ENCODE measurements at regions not wholly inside any gene's neighbourhood (a gene's known extent, or its start where the extent isn't known, plus 50 kb on each side); places are given as distances from the start of the nearest gene placed in this dataset.

DNA sequence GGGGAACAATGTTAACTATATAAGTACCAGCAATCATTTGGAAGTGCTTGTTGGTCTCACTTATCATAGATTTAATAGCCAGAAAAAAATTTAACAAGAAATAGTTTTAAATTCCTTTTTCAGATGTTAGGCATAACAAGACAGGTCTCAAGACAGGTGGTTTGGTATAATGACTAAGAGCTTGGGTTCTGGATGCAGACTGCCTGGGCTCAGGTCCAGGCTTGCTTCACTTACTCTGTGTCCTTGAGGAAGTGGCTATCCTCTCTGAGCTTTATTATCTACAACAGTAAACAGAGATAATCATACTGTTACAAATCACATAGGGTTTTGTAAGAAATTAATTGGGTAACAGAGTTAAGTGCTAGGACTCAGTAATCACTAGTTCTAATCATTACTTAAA is 338.0 kb upstream of the FLRT2 start:
- no peak overlapping the region for H3K27ac ChIP-seq
- H3K36me3 ChIP-seq: no peaks in the 10 kb centered on the region
- no peaks in the 10 kb centered on the region for H3K9me3 ChIP-seq
- H3K4me1 ChIP-seq: no peaks in the 10 kb centered on the region
- no peak overlapping the region for H3K4me3 ChIP-seq
- no peak for DNase-seq (ENCODE audit: low spot score in 2 of 2)
- H3K27me3 ChIP-seq: no peaks in the 10 kb centered on the region
- TF ChIP-seq POLR2AphosphoS5 (IDR thresholded peaks at IDR 0.05) (no peak), POLR2A (IDR thresholded peaks at IDR 0.05) (no peak), EP300 (IDR thresholded peaks at IDR 0.05) (no peak), CTCF (IDR thresholded peaks at IDR 0.05) (no peak)

GRCh38 chr14:85195872-85196477 is 334.0 kb upstream of the FLRT2 start:
- H3K9me3 ChIP-seq: no peaks in the 10 kb centered on the region
- no peaks in the 10 kb centered on the region for H3K4me1 ChIP-seq
- TF ChIP-seq POLR2AphosphoS5 (IDR thresholded peaks at IDR 0.05) (no peak), CTCF (IDR thresholded peaks at IDR 0.05) (peak; percentile 16 to 40), POLR2A (IDR thresholded peaks at IDR 0.05) (no peak), EP300 (IDR thresholded peaks at IDR 0.05) (no peak)
- H3K27me3 ChIP-seq: no peaks in the 10 kb centered on the region
- 88% methylated on average over 4 of the region's 4 CpGs for WGBS
- no peak overlapping the region for H3K4me3 ChIP-seq
- no peak for DNase-seq (ENCODE audit: low spot score in 2 of 2)
- H3K27ac ChIP-seq: no peak overlapping the region
- H3K36me3 ChIP-seq: no peaks in the 10 kb centered on the region

DNA sequence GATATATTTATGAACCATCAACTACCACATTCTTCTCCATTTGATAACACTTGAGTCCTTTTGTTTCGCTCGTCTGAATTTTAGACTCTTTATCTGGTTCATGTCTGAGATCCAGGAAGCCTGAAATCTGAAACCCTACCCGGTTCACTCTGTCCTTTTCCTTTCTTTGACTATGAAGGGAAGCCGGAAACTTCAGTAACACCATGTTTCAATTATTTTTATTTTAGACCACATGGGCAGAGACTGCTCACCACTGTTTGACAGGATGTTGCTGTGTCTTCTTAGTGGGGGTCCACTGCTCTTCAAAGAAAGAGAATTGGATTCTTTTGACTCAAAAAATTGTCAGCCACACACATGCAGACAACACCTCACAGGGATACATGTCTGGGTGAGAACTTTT is 331.9 kb upstream of the FLRT2 start:
- WGBS: 76% methylated on average over 4 of the region's 4 CpGs

GRCh38 chr14:85205875-85206274 is 324.1 kb upstream of the FLRT2 start:
- Histone ChIP-seq H3K27ac (no peak overlapping the region), H3K9me3 (no peaks in the 10 kb centered on the region), H3K4me3 (no peak overlapping the region), H3K27me3 (no peaks in the 10 kb centered on the region), H3K4me1 (no peaks in the 10 kb centered on the region), H3K36me3 (no peaks in the 10 kb centered on the region)
- WGBS: 81% methylated on average over 2 of the region's 2 CpGs
- no peak for DNase-seq (ENCODE audit: low spot score in 2 of 2)
- TF ChIP-seq EP300 (IDR thresholded peaks at IDR 0.05) (no peak), CTCF (IDR thresholded peaks at IDR 0.05) (no peak), POLR2A (IDR thresholded peaks at IDR 0.05) (no peak), POLR2AphosphoS5 (IDR thresholded peaks at IDR 0.05) (no peak)

More for the DNA sequence above, 331.9 kb upstream of the FLRT2 start:
- DNase-seq (ENCODE audit: low spot score in 2 of 2): no peak
- Histone ChIP-seq H3K4me1 (no peaks in the 10 kb centered on the region), H3K9me3 (no peaks in the 10 kb centered on the region), H3K27me3 (no peaks in the 10 kb centered on the region), H3K27ac (no peak overlapping the region), H3K4me3 (no peak overlapping the region), H3K36me3 (no peaks in the 10 kb centered on the region)
- TF ChIP-seq CTCF (IDR thresholded peaks at IDR 0.05) (no peak), POLR2AphosphoS5 (IDR thresholded peaks at IDR 0.05) (no peak), POLR2A (IDR thresholded peaks at IDR 0.05) (no peak), EP300 (IDR thresholded peaks at IDR 0.05) (no peak)

- DNase-seq (ENCODE audit: low spot score in 2 of 2): no peak
- TF ChIP-seq POLR2AphosphoS5 (IDR thresholded peaks at IDR 0.05) (no peak), POLR2A (IDR thresholded peaks at IDR 0.05) (no peak), CTCF (IDR thresholded peaks at IDR 0.05) (no peak), EP300 (IDR thresholded peaks at IDR 0.05) (no peak)
- Histone ChIP-seq H3K36me3 (no peaks in the 10 kb centered on the region), H3K4me1 (no peaks in the 10 kb centered on the region), H3K27ac (no peak overlapping the region), H3K9me3 (no peaks in the 10 kb centered on the region), H3K4me3 (no peak overlapping the region), H3K27me3 (no peaks in the 10 kb centered on the region)
- WGBS: 67% methylated on average over 4 of the region's 4 CpGs
Observed at GRCh38 chr14:85214471-85214870, 315.5 kb upstream of the FLRT2 start.
